ENCODE measurements at regions not wholly inside any gene's neighbourhood (a gene's known extent, or its start where the extent isn't known, plus 50 kb on each side); places are given as distances from the start of the nearest gene placed in this dataset.

- DNase-seq (ENCODE audit: low read depth) = no peak
These were observed 159.7 kb upstream of the SHISA6 start for GRCh38 chr17:11081342-11081741.

GRCh38 chr17:11077673-11078072 is 163.3 kb upstream of the SHISA6 start:
- no peak for DNase-seq (ENCODE audit: low read depth)

GRCh38 chr17:11074451-11074850 is 166.6 kb upstream of the SHISA6 start:
- DNase-seq (ENCODE audit: low read depth) = no peak

GRCh38 chr17:11056926-11057325 is 184.1 kb upstream of the SHISA6 start:
- DNase-seq (ENCODE audit: low read depth) = no peak

GRCh38 chr17:11053846-11054245 is 187.2 kb upstream of the SHISA6 start:
- DNase-seq (ENCODE audit: low read depth) = no peak

GRCh38 chr17:11049539-11049938 is 191.5 kb upstream of the SHISA6 start:
- DNase-seq (ENCODE audit: low read depth) = no peak

GRCh38 chr17:11047228-11047627 is 193.8 kb upstream of the SHISA6 start:
- no peak for DNase-seq (ENCODE audit: low read depth)

GRCh38 chr17:11039342-11039741 is 201.5 kb upstream of the PIRT start:
- no peak for DNase-seq (ENCODE audit: low read depth)

- no peak for DNase-seq (ENCODE audit: low read depth)
These were observed 197.8 kb upstream of the PIRT start for GRCh38 chr17:11035681-11036080.

- no peak for DNase-seq (ENCODE audit: low read depth)
These were observed 193.9 kb upstream of the PIRT start for GRCh38 chr17:11031787-11032186.

- no peak for DNase-seq (ENCODE audit: low read depth)
These were observed 191.9 kb upstream of the PIRT start for GRCh38 chr17:11029791-11030190.

GRCh38 chr17:11028349-11028748 is 190.5 kb upstream of the PIRT start:
- DNase-seq (ENCODE audit: low read depth) = no peak

GRCh38 chr17:11026903-11027302 is 189.0 kb upstream of the PIRT start:
- no peak for DNase-seq (ENCODE audit: low read depth)

GRCh38 chr17:11023639-11024479 is 186.0 kb upstream of the PIRT start:
- DNase-seq (ENCODE audit: low read depth) = no peak

- DNase-seq (ENCODE audit: low read depth) = no peak
These were observed 168.6 kb upstream of the PIRT start for GRCh38 chr17:11006530-11006929.

GRCh38 chr17:11005940-11006339 is 168.1 kb upstream of the PIRT start:
- no peak for DNase-seq (ENCODE audit: low read depth)

- no peak for DNase-seq (ENCODE audit: low read depth)
These were observed 164.5 kb upstream of the PIRT start for GRCh38 chr17:11002417-11002816.

GRCh38 chr17:11001651-11002050 is 163.8 kb upstream of the PIRT start:
- DNase-seq (ENCODE audit: low read depth) = no peak

GRCh38 chr17:10999484-10999883 is 161.6 kb upstream of the PIRT start:
- DNase-seq (ENCODE audit: low read depth) = no peak

GRCh38 chr17:10993126-10993525 is 155.2 kb upstream of the PIRT start:
- DNase-seq (ENCODE audit: low read depth) = no peak

GRCh38 chr17:10992106-10992880 is 154.4 kb upstream of the PIRT start:
- DNase-seq (ENCODE audit: low read depth) = no peak

GRCh38 chr17:10987786-10988185 is 149.9 kb upstream of the PIRT start:
- DNase-seq (ENCODE audit: low read depth) = no peak

- no peak for DNase-seq (ENCODE audit: low read depth)
These were observed 146.3 kb upstream of the PIRT start for GRCh38 chr17:10984220-10984619.
